ELF-1 (cell line): ENCODE measurements at regions not wholly inside any gene's neighbourhood (a gene's known extent, or its start where the extent isn't known, plus 50 kb on each side); places are given as distances from the start of the nearest gene placed in this dataset.
"Not testable (repeated sequence)": the region's sequence is repeated elsewhere in the genome, so short reads cannot be mapped to it uniquely, and the experiment has no call there.

Experiments used
- DNase-seq: peaks from one replicate; pipeline ENCODE4 v3.0.0-alpha.2; 2016; ENCODE audit warnings: low read depth, low spot score

DNA sequence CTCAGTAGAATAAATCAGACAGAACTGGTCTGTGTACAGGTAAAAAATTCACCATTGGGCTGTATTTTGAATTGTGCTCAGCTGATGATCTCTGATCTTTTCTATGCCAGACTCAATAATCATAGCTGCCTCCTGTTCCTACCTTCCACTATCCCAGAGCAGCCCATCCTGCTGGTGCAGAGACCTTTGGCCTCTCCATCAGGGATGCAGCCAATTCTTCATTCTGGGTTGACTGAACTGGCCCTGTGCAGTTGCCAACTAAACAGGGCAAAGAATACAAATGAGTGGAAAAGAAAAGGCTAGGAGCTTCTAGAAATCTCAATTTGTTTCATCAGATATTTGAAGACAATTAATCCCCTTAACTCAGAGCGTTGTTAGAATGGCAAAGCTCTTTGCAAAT, 1781.3 kb upstream of the CELF4 start:
- DNase-seq, result no peak

DNA sequence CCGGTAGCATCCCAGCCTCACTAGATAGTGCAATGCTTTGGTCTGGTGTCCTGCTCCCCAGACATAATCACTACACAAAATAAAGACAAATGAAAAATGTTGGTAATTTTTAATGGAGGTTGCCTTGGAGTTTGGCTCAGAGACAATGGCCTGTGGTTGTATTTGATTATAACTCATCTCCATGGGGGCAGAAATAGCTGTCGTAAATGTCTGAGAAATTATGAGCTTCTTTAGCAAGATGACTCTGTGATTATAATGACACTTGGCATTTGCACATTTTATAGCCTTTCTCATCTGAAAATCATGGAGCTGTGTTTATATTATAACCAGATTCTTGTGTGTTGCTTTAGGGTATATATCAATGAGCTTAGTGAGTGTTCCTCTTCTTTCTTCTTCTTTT, 1779.7 kb upstream of the CELF4 start:
- no peak for DNase-seq

DNA sequence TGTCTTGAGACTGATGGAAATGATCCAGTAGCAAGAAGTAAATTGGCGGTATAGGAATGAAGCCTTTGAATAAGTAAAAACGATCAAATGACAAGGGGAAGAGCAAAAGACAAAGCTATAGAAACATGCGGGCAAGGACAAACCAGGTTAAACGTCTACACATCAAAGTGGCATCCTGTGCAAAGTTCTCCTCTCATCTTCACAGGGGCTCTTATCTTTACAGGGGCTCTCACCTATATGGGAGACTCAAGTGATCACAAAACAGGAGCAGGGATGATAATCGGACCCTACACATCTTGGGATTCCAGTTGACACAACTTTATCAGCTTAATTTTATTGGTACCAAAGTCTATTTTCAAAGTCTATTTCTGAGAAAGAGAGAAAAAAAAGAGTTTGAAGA, 1778.9 kb upstream of the CELF4 start:
- DNase-seq, result no peak

DNA sequence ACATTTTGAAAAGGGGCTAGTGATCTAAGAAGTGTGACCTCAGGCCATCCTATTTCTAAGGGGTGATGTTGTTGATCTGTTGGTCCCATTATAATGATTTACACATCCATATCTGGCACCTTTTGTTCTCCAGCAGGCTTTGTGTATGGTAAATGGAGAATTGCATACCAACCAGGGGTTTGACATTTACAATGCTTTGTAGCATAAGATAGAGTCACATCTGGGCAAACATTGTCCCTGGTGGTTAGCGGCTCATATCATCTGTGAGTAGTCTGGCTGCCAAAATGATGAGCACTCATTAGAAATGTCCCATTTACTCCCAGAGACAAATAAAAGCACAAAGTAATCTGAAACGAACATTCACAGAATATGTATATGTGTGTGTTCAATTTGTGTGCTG, 1775.5 kb upstream of the CELF4 start:
- no peak for DNase-seq

DNA sequence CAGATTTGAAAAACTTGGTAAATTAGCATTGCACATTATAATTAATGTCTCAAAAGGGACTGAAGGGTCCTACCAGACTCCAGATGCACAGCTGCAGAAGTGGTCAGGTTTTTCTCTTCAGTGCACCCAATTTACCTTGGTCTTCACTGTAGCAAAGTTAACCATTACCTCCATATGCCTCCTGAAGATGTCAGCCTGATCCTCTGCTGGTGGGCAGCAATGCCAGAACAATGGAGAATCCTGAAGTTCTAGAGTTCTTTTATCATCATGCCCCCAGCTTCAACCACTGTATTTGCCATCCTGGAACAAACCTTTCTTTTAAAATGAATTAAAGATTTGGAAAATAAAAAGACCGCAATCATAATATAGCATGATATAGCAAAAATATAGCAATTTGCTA, 1774.8 kb upstream of the CELF4 start:
- no peak for DNase-seq

DNA sequence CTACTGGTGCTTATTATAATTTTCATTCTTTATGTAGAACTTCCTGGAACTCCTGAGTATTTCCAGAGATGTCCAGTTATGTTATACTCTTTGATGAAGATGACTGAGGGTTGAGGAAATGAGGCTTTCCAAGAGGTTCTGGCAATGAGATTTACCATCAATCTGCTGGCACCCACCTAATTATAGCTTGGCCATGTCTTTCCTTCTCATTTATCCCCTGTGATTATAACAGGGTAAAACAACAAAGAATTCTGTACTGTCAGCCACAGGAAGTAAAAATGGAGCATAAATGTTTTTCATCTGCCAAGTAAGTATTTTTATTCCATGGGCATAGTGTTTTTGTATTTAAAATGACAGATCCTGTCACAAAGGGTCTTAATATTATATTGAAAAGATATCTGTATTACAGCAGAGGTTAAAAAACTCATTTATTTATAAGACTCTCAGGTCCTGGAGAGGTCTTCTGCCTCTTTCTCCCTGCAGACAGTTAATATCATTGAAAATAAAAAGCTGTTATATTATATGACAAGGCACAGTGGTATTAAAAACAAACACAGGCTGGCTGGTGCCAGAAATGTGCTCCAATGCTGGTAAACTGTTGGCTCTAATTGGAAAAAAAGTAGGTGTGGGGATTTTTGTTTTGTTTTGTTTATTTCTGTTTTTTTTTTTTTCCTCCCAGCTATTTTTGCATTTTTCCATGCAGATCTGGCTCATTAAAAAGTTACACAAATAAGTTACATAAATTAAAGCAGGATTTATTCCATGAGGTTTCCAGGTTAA, 1764.1 kb upstream of the CELF4 start:
- no peak for DNase-seq

DNA sequence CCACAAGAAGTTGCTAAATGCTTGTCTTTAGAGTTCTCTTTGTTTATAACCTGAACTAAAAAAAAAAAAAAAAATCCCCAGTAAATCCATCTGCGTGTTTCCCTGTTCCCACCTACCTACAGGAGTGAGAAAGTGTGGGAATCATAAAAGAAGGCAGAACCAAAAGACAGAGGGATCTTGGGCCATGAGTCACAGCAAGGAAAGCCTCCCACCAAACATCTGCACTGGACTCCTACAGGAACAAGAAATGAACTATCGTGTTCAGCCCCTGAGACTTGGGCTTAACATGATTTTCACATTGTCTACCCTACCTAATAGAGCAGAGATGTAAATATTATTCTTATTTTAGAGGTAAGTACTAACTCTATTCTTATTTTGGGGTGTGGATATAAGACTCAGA, 1761.2 kb upstream of the CELF4 start:
- no peak for DNase-seq

DNA sequence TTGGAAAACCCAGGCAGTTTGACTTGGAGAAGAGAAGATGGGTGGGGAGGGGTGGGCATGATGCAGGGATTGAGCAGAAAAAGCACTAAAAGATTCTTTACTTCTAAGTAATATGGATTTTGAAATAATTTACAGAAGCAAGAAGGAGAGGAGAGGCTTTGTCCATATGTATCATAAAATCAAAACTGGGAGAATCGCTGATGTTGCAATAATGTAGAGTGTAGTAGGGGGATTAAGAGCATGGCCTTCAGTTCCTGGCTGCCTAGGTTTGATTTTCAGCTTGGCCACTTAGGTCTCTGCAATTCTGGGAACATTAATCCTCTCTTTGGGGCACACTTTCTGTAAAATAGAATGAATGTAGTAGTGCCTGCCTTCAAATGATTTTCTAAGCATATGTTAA, 1760.4 kb upstream of the CELF4 start:
- DNase-seq, result no peak

DNA sequence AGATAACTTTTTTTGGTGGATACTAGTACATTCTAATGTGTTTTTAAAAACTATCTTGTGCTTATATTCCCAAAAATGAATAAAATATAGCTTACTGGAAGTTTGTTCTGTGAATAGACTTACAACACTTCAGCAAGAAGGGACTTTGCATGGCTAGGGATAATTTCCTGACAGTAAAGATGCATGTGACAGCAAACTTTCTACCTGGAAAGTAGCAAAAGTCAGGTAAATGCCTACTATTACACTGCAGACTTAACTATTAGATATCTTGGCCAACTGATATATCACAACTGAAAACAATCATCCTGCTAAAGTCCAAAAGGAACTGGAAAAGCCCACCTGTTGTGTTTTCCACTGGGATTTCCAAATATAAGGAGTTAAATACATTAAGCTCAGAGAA, 1753.5 kb upstream of the CELF4 start:
- DNase-seq, result no peak

DNA sequence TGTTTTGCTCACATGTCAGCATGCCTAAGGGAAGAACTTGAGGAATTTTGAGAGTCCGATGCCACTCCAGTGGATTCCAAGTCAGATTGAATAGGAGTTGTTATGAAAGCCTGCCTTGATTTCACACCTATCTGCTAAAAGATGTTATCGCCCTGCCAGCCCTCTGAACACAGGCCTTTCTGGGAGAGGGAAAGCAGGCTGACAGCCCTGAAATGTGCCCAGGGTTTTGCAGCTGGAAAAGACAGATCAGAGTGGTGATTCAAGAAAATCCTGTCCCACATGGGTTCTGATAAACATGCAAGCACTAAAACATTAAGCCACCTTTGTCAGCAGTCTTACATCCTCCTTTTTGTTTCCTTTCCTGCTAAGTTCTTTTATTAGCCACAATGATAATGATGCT, 1752.9 kb upstream of the CELF4 start:
- peak; percentile 71 for DNase-seq

DNA sequence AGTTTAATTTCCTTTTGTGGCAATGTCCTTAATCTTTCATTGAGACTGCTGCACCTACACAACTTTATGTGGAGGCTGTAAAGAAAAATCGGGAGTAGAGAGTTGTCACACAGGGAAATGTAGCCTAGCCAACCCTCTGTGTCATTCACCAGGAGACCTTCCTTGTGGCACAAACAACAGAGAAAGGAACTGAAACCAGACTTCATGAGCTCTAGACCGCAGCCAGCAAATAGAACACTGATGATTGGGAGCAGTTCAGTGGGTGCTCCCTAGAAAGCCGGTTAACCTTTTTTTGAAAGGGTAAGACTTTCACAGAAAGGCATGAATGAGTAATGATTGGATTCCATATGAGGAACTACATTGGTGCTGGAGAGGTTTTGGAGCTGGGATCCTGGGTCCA, 1752.4 kb upstream of the CELF4 start:
- DNase-seq, result no peak

DNA sequence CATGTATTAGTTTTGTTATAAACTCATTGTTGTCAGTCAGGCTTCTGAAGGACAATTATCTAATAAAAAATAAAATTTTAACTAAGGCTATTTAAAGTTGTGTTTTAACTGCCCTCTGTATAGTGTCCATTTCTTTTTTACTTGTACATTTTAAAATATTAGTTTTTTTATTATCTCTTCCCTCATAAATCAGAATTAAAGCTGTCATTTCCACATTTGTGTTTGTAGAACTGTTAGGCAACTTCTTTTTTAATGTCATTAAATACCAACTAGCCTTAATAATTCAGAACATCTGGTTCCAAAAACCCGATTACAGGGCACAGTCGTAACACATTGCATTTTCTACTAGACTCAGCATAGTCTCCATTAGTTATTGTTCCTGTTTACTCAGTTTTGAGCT, 1749.0 kb upstream of the CELF4 start:
- DNase-seq, result no peak

DNA sequence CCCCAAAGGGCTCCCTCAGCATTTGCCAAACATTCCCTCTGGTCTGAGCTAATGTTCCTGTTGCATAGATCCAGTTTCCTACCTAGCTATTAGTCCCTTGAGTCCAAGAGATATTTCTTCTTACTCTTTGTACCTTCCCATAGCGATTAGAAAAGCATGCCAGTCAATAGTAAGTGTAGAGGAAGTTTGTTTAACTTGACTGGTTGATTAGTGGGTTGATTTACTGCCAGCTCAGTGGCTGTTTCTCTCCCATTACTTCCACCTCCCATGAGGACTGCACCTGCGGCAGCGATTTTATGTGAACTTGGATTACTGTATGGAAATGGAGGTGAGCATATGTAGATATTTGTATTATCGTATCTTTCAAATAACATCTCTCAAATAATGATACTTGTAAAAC, 1748.4 kb upstream of the CELF4 start:
- no peak for DNase-seq

DNA sequence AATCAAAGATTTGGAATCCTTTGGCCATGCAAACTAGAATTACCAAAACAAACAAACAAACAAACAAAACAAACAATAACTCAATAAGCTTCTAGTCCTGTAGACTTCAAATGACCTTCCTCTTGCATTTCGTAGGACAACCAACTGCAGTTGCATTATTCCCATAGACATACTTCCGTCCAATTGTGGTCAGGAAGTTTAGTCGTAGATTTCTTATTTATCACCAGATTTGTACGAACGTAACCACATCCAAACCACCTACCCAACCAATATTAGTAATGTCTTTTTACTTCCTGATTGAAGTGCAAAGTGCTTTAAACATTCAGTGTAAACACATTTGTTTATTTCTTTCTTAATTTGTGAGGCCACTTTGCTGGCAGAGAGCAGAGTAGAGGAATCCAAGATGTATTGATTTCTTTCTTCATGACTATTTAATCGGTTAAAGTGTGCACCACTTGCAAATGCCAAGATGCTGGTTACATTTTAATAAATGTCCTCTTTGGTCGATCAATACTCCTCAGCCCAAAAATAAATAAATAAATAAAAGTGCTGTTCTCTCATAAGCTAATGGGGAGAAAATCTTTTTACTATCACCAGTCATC, 1745.6 kb upstream of the CELF4 start:
- DNase-seq, result no peak

DNA sequence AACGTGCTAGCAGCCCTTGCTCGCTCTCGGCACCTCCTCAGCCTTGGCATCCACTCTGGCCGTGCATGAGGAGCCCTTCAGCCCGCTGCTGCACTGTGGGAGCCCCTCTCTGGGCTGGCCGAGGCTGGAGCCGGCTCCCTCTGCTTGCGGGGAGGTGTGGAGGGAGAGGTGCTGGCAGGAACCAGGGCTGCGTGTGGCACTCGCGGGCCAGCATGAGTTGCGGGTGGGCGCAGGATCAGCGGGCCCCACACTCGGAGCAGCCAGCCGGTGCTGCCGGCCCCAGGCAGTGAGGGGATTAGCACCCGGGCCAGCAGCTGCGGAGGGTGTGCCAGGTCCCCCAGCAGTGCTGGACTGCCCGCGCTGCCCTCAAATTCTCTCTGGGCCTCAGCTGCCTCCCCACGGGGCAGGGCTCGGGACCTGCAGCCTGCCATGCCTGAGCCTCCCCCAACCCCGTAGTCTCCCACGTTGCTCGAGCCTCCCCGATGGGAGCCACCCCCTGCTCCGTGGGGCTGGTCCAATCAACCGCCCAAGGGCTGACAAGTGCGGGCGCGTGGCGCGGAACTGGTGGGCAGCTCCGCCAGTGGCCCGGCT, 1743.4 kb upstream of the CELF4 start:
- not testable (repeated sequence) for DNase-seq

DNA sequence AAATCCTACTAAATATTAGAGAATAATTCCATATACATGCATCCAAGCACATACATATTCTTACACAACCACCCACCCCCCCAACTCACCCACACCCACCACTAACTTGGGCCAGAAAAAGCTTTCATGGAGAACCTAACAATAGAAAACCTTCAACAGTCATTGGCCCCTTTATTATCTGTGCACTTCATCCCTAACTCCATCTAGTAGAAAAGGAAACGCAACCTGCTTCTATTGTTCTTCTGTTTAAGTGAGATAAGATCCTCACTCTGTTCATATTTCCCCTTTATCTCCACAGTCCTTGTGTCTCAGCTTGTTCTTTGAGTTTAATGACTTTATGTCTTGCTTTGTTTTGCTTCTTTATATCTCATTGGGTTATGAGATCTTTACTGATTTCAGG, 1740.2 kb upstream of the CELF4 start:
- no peak for DNase-seq

DNA sequence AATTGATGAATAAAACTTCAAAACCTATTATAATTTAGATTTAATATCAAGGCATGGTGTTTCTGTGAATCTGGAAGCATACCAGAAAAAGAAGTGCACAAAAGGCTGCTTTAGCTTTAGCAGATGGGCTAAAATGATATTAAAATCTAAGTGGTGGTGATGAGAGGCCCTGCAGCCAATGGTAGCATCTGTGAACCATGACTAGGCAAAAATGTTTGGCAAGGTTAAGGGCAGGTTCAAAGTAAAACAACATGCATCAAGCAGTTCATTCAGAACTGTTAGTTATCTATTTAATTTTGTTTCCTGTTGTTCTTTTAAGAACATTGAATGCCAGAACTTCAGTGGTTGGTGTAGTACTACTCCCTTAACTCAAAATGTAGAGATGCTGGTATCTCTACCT, 1736.9 kb upstream of the CELF4 start:
- DNase-seq, result no peak

DNA sequence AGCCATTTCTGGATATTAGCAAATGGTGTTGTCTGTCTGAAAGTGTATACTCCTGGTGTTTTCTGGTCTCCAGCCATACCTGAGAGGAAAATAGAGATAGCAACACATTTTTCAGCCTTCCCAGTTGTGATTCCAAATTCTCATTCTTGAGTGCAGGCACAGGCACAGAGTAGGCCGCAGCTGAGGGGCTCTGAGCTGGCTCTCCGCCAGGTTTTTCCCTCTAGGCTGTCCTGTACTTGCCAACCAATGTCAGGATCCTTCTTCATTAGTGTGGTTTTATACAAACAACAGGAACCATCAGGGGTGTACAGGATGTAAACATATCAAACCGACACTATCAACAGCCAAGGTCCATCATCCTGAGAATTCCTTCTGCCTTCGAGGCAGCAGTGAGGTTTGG, 1733.6 kb upstream of the CELF4 start:
- DNase-seq, result no peak

DNA sequence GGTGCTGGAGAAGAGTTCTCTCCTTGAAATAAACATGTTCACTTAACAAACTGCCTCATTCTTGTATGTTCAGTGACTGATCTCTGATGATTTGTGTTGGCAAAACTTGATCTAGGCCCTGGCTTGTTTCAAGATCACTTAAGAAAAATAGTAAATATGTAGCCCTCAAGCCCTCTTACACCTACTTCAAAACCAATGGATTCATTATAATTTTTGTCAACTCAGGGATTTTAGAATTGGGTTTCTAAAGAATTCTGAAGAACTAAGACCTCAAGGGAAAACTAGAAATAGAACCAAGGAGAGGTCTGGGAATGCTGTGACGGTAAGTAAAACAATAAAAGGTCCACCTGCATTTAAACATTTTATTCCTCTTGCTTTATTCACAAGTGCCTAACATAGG, 1731.6 kb upstream of the CELF4 start:
- DNase-seq, result no peak

DNA sequence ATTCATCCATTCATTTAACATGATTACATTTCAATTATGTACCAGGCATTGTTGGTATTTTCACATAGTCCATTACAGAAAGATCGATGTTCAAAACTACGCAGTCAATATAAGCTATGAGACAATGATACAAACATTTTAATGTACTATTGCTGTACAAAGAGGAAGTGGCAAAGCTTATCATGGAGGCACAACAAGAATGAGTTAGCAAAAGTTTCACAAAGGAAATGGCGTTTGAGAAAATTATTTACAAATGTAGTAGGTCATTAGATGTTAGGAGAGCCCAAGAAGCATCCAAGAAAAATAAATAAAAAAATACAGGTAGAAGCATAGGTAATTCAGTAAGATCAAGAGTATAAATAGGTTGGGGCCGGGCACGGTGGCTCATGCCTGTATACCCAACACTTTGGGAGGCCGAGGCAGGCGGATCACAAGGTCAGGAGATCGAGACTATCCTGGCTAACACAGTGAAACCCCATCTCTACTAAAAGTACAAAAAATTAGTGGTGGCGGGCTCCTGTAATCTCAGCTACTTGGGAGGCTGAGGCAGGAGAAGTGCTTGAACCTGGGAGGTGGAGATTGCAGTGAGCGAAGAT, 1730.8 kb upstream of the CELF4 start:
- no peak for DNase-seq

DNA sequence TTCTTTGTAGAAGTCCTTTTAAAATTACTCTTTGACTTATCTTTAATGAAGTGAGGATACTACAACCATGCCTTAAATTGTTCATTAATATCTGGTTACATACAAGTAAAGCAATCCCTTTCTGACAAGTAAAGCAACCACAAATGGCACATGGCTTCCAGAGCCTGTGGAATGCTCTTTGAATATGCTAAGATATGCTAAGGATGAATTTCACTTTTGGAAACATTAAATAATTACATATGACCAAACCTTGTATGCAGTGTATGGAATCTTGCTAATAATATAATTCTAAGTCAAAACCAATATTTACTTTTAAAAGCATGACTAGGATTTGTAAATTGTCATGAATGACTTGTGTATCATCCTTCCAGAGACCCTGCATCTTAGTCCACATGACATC, 1711.2 kb upstream of the CELF4 start:
- no peak for DNase-seq

DNA sequence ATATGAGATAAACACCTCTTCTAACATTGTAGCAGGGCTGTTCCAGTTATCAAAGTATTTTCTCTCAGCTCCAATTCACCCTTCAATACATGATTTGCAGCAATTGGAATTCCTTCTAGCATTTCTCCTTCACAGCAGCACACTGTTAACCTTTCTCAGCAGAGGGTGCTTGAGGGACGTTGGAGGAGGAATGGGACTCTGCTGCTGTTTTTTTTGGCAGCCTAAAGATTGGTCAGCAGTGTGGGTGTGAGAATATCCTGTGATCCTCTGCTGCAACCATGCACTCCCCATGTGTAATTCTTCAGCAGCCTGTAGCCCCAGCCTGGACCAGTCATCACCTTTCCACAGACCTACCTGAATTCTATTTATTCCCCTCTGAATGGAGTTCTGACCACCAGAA, 1708.9 kb upstream of the CELF4 start:
- DNase-seq, result no peak

DNA sequence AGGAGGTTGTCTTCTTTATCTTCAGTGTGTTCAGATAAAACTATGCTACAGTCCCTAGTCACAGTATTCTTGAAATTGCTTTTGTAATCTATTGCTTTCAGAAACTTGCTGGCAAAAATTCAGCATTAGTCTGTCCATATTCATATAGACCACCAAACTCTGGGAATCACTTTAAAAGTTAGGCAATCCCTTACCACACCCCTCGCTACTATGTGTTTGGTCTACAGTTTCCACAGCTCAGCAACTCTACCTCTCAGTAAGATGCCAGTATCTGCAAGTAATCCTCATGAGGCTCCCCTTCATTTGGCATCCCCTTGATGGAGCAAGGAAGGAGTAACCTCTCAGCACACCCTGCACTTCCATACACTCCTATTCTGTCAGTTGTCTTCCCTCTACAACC, 1706.6 kb upstream of the CELF4 start:
- no peak for DNase-seq
